SHP77 treated with DMSO at 0.1 percent for 48 hours (cell line): ENCODE measurements at regions not wholly inside any gene's neighbourhood (a gene's known extent, or its start where the extent isn't known, plus 50 kb on each side); places are given as distances from the start of the nearest gene placed in this dataset.

Experiments used
- DNase-seq: peaks from one replicate; lab custom pipeline; 2025; lab: John Stamatoyannopoulos, UW

- DNase-seq: no peak
Measured at GRCh38 chr17:31715446-31715845, 143.6 kb downstream of the COPRS start.

GRCh38 chr17:31704483-31704882, 154.6 kb downstream of the COPRS start:
- DNase-seq: no peak

- DNase-seq: no peak
Measured at GRCh38 chr17:31702041-31702440, 157.0 kb downstream of the COPRS start.

GRCh38 chr17:31700973-31701372, 158.1 kb downstream of the COPRS start:
- no peak for DNase-seq

GRCh38 chr17:31699886-31700285, 159.2 kb downstream of the COPRS start:
- DNase-seq: no peak

GRCh38 chr17:31699281-31699680, 159.8 kb downstream of the COPRS start:
- peak; percentile 27 for DNase-seq

GRCh38 chr17:31698751-31699150, 160.3 kb downstream of the COPRS start:
- DNase-seq: no peak

GRCh38 chr17:31697838-31698237, 161.2 kb downstream of the COPRS start:
- DNase-seq: no peak

- no peak for DNase-seq
Measured at GRCh38 chr17:31696703-31697325, 162.2 kb downstream of the COPRS start.

- no peak for DNase-seq
Measured at GRCh38 chr17:31696184-31696602, 162.9 kb downstream of the COPRS start.

- DNase-seq: no peak
Measured at GRCh38 chr17:31695456-31696090, 163.5 kb downstream of the COPRS start.

GRCh38 chr17:31693433-31694220, 165.4 kb downstream of the COPRS start:
- DNase-seq: no peak

- no peak for DNase-seq
Measured at GRCh38 chr17:31692632-31693031, 166.4 kb downstream of the COPRS start.

- DNase-seq: no peak
Measured at GRCh38 chr17:31692027-31692426, 167.0 kb downstream of the COPRS start.

GRCh38 chr17:31691251-31691905, 167.7 kb downstream of the COPRS start:
- DNase-seq: no peak

- no peak for DNase-seq
Measured at GRCh38 chr17:31690151-31690551, 168.9 kb downstream of the COPRS start.

- no peak for DNase-seq
Measured at GRCh38 chr17:31688701-31689100, 170.3 kb downstream of the COPRS start.

- no peak for DNase-seq
Measured at GRCh38 chr17:31687505-31688126, 171.4 kb downstream of the COPRS start.

GRCh38 chr17:31686495-31686894, 172.5 kb downstream of the COPRS start:
- DNase-seq: no peak

GRCh38 chr17:31684901-31685300, 174.1 kb downstream of the COPRS start:
- DNase-seq: no peak

GRCh38 chr17:31680126-31680525, 178.9 kb downstream of the COPRS start:
- DNase-seq: no peak

- DNase-seq: no peak
Measured at GRCh38 chr17:31679667-31680066, 179.4 kb downstream of the COPRS start.
